VCaP (cell line): ENCODE measurements at regions not wholly inside any gene's neighbourhood (a gene's known extent, or its start where the extent isn't known, plus 50 kb on each side); places are given as distances from the start of the nearest gene placed in this dataset.

ENCODE experiments used
- H3K27ac ChIP-seq: fragments of 450-650 bp; 2 replicates; pipeline ENCODE4 v1.5.1; 2017
- CTCF ChIP-seq: fragments of 450-650 bp; conservative IDR thresholded peaks from 2 replicates; pipeline ENCODE4 v1.5.1; 2017; ENCODE audit warnings: mild to moderate bottlenecking, moderate library complexity

- TF ChIP-seq CTCF = no peak
- H3K27ac ChIP-seq = no peak overlapping the region
These were observed 987.1 kb upstream of the SEL1L start for GRCh38 chr14:82520765-82521164.

GRCh38 chr14:82521191-82521590, 987.5 kb upstream of the SEL1L start:
- no peak overlapping the region for H3K27ac ChIP-seq
- no peak for TF ChIP-seq CTCF

GRCh38 chr14:82528016-82528415, 994.4 kb upstream of the SEL1L start:
- TF ChIP-seq CTCF = no peak
- H3K27ac ChIP-seq = no peak overlapping the region

GRCh38 chr14:82533351-82533750, 999.7 kb upstream of the SEL1L start:
- TF ChIP-seq CTCF = no peak
- H3K27ac ChIP-seq = no peak overlapping the region

GRCh38 chr14:82536566-82536965, 1002.9 kb upstream of the SEL1L start:
- no peak for TF ChIP-seq CTCF
- no peak overlapping the region for H3K27ac ChIP-seq

GRCh38 chr14:82537831-82538230, 1004.2 kb upstream of the SEL1L start:
- H3K27ac ChIP-seq = no peak overlapping the region
- no peak for TF ChIP-seq CTCF

- H3K27ac ChIP-seq = no peak overlapping the region
- no peak for TF ChIP-seq CTCF
These were observed 1012.7 kb upstream of the SEL1L start for GRCh38 chr14:82546401-82546800.
